ENCODE measurements at regions not wholly inside any gene's neighbourhood (a gene's known extent, or its start where the extent isn't known, plus 50 kb on each side); places are given as distances from the start of the nearest gene placed in this dataset.

- ChIA-PET CTCF (no interaction called here), POLR2A (ENCODE audit: low non-redundant PET) (no interaction called here)
- no peaks in the 10 kb centered on the region for H3K9me3 ChIP-seq (ENCODE audit: low read depth, low read length, poor library complexity, severe bottlenecking)
- no peak for DNase-seq (ENCODE audit: low spot score)
- no peak for TF ChIP-seq EZH2 (IDR thresholded peaks at IDR 0.05; ENCODE audit: borderline replicate concordance, low read depth, low read length, poor library complexity, severe bottlenecking)
- TF ChIP-seq CTCF (conservative IDR thresholded peaks at IDR 0.05; ENCODE audit: low read depth, low read length): no peak
- no peak overlapping the region for H3K27ac ChIP-seq (ENCODE audit: low read depth, low read length, poor library complexity, severe bottlenecking)
- H3K36me3 ChIP-seq (ENCODE audit: insufficient read depth, low read length, poor library complexity, severe bottlenecking): no peaks in the 10 kb centered on the region
- no TSS peak for BruUV-seq (replicated peaks)
- no peak overlapping the region for H3K4me3 ChIP-seq (ENCODE audit: low read depth, low read length, poor library complexity, severe bottlenecking)
- H3K27me3 ChIP-seq (replicated peaks; ENCODE audit: insufficient read depth, low read depth, low read length, poor library complexity): no peaks in the 10 kb centered on the region
- intact Hi-C loops (cut with micrococcal nuclease; ENCODE audit: unreplicated experiment): no loop called here
- H3K4me1 ChIP-seq (ENCODE audit: insufficient read depth, low read length, poor library complexity, severe bottlenecking): peaks cover 5% of the 10 kb centered on the region
Observed at GRCh38 chr2:34107811-34108210, 508.7 kb upstream of the FAM98A start.

GRCh38 chr2:34105006-34105767 lies 506.1 kb upstream of the FAM98A start:
- CTCF ChIA-PET: interaction anchor here (0.6 kb wide), 1 partner anchor 466 kb away, joined by 9 read pairs; no protein-coding TSS in a partner anchor
- H3K27ac ChIP-seq (ENCODE audit: low read depth, low read length, poor library complexity, severe bottlenecking): peak overlapping the region; percentile 27
- no peak for TF ChIP-seq EZH2 (IDR thresholded peaks at IDR 0.05; ENCODE audit: borderline replicate concordance, low read depth, low read length, poor library complexity, severe bottlenecking)

GRCh38 chr2:34104601-34105000 lies 505.5 kb upstream of the FAM98A start:
- Histone ChIP-seq H3K4me1 (ENCODE audit: insufficient read depth, low read length, poor library complexity, severe bottlenecking) (peaks cover 5% of the 10 kb centered on the region), H3K36me3 (ENCODE audit: insufficient read depth, low read length, poor library complexity, severe bottlenecking) (no peaks in the 10 kb centered on the region), H3K27ac (ENCODE audit: low read depth, low read length, poor library complexity, severe bottlenecking) (no peak overlapping the region), H3K4me3 (ENCODE audit: low read depth, low read length, poor library complexity, severe bottlenecking) (no peak overlapping the region), H3K9me3 (ENCODE audit: low read depth, low read length, poor library complexity, severe bottlenecking) (no peaks in the 10 kb centered on the region), H3K27me3 (replicated peaks; ENCODE audit: insufficient read depth, low read depth, low read length, poor library complexity) (no peaks in the 10 kb centered on the region)
- DNase-seq (ENCODE audit: low spot score): no peak
- intact Hi-C loops (cut with micrococcal nuclease; ENCODE audit: unreplicated experiment): no loop called here
- CTCF ChIA-PET: no interaction called here
- POLR2A ChIA-PET (ENCODE audit: low non-redundant PET): no interaction called here
- TF ChIP-seq CTCF (conservative IDR thresholded peaks at IDR 0.05; ENCODE audit: low read depth, low read length): no peak
- no peak for TF ChIP-seq EZH2 (IDR thresholded peaks at IDR 0.05; ENCODE audit: borderline replicate concordance, low read depth, low read length, poor library complexity, severe bottlenecking)
- no TSS peak for BruUV-seq (replicated peaks)

More at GRCh38 chr2:34105006-34105767, 506.1 kb upstream of the FAM98A start:
- no peaks in the 10 kb centered on the region for H3K9me3 ChIP-seq (ENCODE audit: low read depth, low read length, poor library complexity, severe bottlenecking)
- peak; percentile 8 for DNase-seq (ENCODE audit: low spot score)
- H3K4me3 ChIP-seq (ENCODE audit: low read depth, low read length, poor library complexity, severe bottlenecking): no peak overlapping the region
- POLR2A ChIA-PET (ENCODE audit: low non-redundant PET): no interaction called here
- no peaks in the 10 kb centered on the region for H3K27me3 ChIP-seq (replicated peaks; ENCODE audit: insufficient read depth, low read depth, low read length, poor library complexity)
- no TSS peak for BruUV-seq (replicated peaks)
- peaks cover 5% of the 10 kb centered on the region for H3K4me1 ChIP-seq (ENCODE audit: insufficient read depth, low read length, poor library complexity, severe bottlenecking)
- no peaks in the 10 kb centered on the region for H3K36me3 ChIP-seq (ENCODE audit: insufficient read depth, low read length, poor library complexity, severe bottlenecking)
- intact Hi-C loops (cut with micrococcal nuclease; ENCODE audit: unreplicated experiment): no loop called here

GRCh38 chr2:34103437-34103836 lies 504.3 kb upstream of the FAM98A start:
- Histone ChIP-seq H3K9me3 (ENCODE audit: low read depth, low read length, poor library complexity, severe bottlenecking) (no peaks in the 10 kb centered on the region), H3K4me1 (ENCODE audit: insufficient read depth, low read length, poor library complexity, severe bottlenecking) (peaks cover 5% of the 10 kb centered on the region), H3K27me3 (replicated peaks; ENCODE audit: insufficient read depth, low read depth, low read length, poor library complexity) (no peaks in the 10 kb centered on the region), H3K27ac (ENCODE audit: low read depth, low read length, poor library complexity, severe bottlenecking) (no peak overlapping the region), H3K4me3 (ENCODE audit: low read depth, low read length, poor library complexity, severe bottlenecking) (no peak overlapping the region), H3K36me3 (ENCODE audit: insufficient read depth, low read length, poor library complexity, severe bottlenecking) (no peaks in the 10 kb centered on the region)
- DNase-seq (ENCODE audit: low spot score): no peak
- no peak for TF ChIP-seq EZH2 (IDR thresholded peaks at IDR 0.05; ENCODE audit: borderline replicate concordance, low read depth, low read length, poor library complexity, severe bottlenecking)
- ChIA-PET POLR2A (ENCODE audit: low non-redundant PET) (no interaction called here), CTCF (no interaction called here)
- no TSS peak for BruUV-seq (replicated peaks)
- intact Hi-C loops (cut with micrococcal nuclease; ENCODE audit: unreplicated experiment): no loop called here
